Stomach (tissue), 8 donors: ENCODE measurements at regions not wholly inside any gene's neighbourhood (a gene's known extent, or its start where the extent isn't known, plus 50 kb on each side); places are given as distances from the start of the nearest gene placed in this dataset.

Experiments
- DNase-seq, 2 donors: peaks; one replicate each; pipeline versions ENCODE4 v3.0.0 to v3.0.0-alpha.2; 2013 to 2019
- H3K27ac ChIP-seq, 5 donors: fragments of 200-600 bp in 4 of 5; sonication (generic) in 4 of 5; one replicate each; pipeline ENCODE4 v1.5.1; 2013 to 2019; ENCODE audit warnings: mild to moderate bottlenecking in 1 of 5, moderate library complexity in 1 of 5
- H3K27me3 ChIP-seq, 3 donors: fragments of 200-600 bp; sonication (generic); one replicate each; pipeline ENCODE4 v1.5.1; 2017 to 2019; ENCODE audit warnings: mixed run types in 1 of 3
- H3K36me3 ChIP-seq, 4 donors: fragments of 200-600 bp; sonication (generic); 1 replicate in 3 of 4; 2 replicates in 1 of 4; pipeline ENCODE4 v1.5.1; 2016 to 2019
- H3K4me1 ChIP-seq, 4 donors: fragments of 200-600 bp; sonication (generic); one replicate each; pipeline ENCODE4 v1.5.1; 2016 to 2019
- H3K4me3 ChIP-seq, 4 donors: fragments of 200-600 bp; sonication (generic) in 3 of 4; one replicate each; pipeline ENCODE4 v1.5.1; 2016 to 2019; ENCODE audit warnings: mild to moderate bottlenecking in 1 of 4
- H3K9me3 ChIP-seq, 4 donors: fragments of 200-600 bp; sonication (generic); one replicate each; pipeline ENCODE4 v1.5.1; 2016 to 2019
- EP300 ChIP-seq: sonication (generic); formaldehyde crosslinking; IDR thresholded peaks from one replicate; pipeline ENCODE4 v1.6.1; 2017; ENCODE audit warnings: antibody characterized with exemption
- POLR2A ChIP-seq, 4 donors: fragments of 450-650 bp; IDR thresholded peaks; one replicate each; pipeline ENCODE4 v1.6.1; 2016; ENCODE audit warnings: antibody characterized with exemption in 4 of 4, control low read depth in 2 of 4, mild to moderate bottlenecking in 1 of 4, moderate library complexity in 1 of 4
- POLR2AphosphoS5 ChIP-seq, 3 donors: sonication (generic); formaldehyde crosslinking; IDR thresholded peaks; one replicate each; pipeline ENCODE4 v1.6.1; 2016; ENCODE audit warnings: antibody characterized with exemption in 3 of 3
- WGBS, 5 donors: extraction: QIAGEN DNeasy Blood & Tissue Kit in 3 of 5; methylation state at CpG; one replicate each; pipeline versions ENCODE4 v1.1.5 to v1.1.7; 2013 to 2018; 5-methylcytosine and 5-hydroxymethylcytosine counted together
- intact Hi-C: fragments of 100-400 bp; cut with DNase I; formaldehyde crosslinking; loops from one replicate; pipeline ENCODE4 v1.15.1; 2023; ENCODE audit warnings: low total_unique reads
- TF ChIP-seq, protein P1 (sequence below), 7 experiments: fragments of 450-650 bp in 4 of 7; fragments of 200-600 bp in 3 of 7; sonication (generic) in 3 of 7; IDR thresholded peaks; one replicate each; pipeline ENCODE4 v1.5.1; 2016 to 2019; ENCODE audit warnings: antibody characterized with exemption in 7 of 7, control low read depth in 2 of 7, mild to moderate bottlenecking in 1 of 7
- donor health status: healthy with polysubstance abuse.
- donor health status: Bipolar disorder and iron deficiency.
- donor health status: healthy.

DNA sequence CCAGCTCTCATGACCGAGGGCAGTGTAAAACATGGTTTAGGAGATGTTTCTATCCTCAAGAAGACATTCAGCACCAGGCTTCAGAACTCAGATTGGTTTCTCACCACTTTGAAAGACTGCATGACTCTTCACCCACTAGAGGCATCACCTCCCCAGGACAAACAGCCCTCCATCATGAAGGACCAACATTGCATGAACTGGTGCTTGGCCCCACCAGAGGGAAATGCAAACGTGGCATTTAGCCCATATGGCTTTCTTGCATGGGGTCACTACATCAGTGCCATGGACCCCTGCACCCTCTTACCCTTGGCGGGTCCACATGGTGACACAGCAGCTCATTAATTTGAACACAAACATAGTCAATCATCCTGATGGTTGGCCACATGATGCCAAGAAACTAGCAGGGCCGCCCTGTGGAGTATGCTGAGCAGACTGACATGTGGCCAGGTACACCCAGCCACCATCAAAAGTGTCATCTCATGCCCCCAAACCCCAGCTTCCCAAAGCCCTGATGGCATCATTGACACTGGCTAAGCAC is 129.5 kb upstream of the FSTL4 start:
- Histone ChIP-seq H3K9me3 (no peaks in the 10 kb centered on the region), H3K36me3 (no peaks in the 10 kb centered on the region), H3K4me3 (no peak overlapping the region), H3K4me1 (no peaks in the 10 kb centered on the region), H3K27me3 (no peaks in the 10 kb centered on the region), H3K27ac (no peak overlapping the region)
- TF ChIP-seq POLR2AphosphoS5 (IDR thresholded peaks at IDR 0.05), result no peak
- TF ChIP-seq EP300, result no peak
- no peak for TF ChIP-seq POLR2A (IDR thresholded peaks at IDR 0.05)
- TF ChIP-seq, protein P1, sequence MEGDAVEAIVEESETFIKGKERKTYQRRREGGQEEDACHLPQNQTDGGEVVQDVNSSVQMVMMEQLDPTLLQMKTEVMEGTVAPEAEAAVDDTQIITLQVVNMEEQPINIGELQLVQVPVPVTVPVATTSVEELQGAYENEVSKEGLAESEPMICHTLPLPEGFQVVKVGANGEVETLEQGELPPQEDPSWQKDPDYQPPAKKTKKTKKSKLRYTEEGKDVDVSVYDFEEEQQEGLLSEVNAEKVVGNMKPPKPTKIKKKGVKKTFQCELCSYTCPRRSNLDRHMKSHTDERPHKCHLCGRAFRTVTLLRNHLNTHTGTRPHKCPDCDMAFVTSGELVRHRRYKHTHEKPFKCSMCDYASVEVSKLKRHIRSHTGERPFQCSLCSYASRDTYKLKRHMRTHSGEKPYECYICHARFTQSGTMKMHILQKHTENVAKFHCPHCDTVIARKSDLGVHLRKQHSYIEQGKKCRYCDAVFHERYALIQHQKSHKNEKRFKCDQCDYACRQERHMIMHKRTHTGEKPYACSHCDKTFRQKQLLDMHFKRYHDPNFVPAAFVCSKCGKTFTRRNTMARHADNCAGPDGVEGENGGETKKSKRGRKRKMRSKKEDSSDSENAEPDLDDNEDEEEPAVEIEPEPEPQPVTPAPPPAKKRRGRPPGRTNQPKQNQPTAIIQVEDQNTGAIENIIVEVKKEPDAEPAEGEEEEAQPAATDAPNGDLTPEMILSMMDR (IDR thresholded peaks at IDR 0.05), result no peak
- no peak for DNase-seq
- 63 to 76% (median 73%) methylated on average over 4 of the region's 4 CpGs for WGBS, 5 donors
- intact Hi-C loops, result no loop called here

DNA sequence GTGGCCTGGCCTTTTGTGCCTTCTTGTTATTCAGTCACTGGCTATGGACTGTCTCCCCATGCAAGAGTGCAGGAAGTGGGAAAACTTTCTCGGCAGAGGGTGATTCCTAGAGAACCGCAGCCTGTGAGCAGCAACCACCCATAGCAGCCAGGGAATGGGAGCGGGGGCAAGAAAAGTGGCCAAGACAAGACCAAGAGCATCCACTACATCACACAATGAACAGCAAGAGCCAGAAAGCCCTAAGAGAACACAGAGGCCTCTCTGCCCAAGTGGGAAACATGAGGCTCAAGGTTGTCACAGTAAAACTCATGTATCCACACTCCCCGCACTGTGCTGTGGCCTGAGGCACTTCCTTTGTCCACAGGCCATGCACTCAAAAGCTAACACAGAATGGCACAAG is 129.1 kb upstream of the FSTL4 start:
- DNase-seq, result no peak
- TF ChIP-seq POLR2AphosphoS5 (IDR thresholded peaks at IDR 0.05), result no peak
- no peaks in the 10 kb centered on the region for H3K36me3 ChIP-seq
- no peaks in the 10 kb centered on the region for H3K9me3 ChIP-seq
- intact Hi-C loops, result no loop called here
- H3K27me3 ChIP-seq, result no peaks in the 10 kb centered on the region
- WGBS, 5 donors, result 87 to 96% (median 92%) methylated on average over 4 of the region's 4 CpGs
- no peak overlapping the region for H3K27ac ChIP-seq
- H3K4me1 ChIP-seq, result no peaks in the 10 kb centered on the region
- no peak overlapping the region for H3K4me3 ChIP-seq

DNA sequence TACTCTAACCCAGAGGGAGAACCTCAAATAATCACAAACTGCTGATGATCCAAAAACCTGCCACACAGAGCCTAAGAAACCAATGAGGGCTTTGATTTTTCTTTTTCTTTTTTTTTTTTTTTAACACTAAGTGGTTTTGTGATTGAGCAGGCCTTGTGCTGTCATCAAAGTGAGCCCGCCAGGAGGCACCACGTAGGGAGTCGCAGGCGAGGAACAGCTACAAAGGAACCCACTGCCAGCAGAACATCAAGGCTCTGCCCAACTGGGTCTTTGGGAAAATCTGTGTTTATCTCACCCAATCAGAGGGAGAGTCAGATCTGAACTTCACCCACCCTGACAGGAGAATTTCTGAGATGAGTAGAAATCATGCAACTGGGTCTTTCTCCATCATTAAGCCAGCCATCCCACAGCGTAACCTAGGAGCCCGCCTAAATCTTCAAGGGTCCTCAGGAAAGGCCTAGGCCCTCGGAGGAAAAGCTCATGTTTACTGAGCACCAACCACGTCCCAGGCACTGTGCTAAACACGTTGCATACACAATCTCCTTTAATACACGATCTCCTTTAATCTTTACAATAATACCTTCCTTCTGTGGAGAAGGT is 126.9 kb upstream of the FSTL4 start:
- H3K4me3 ChIP-seq, result no peak overlapping the region
- no peaks in the 10 kb centered on the region for H3K36me3 ChIP-seq
- no peaks in the 10 kb centered on the region for H3K4me1 ChIP-seq
- TF ChIP-seq POLR2AphosphoS5 (IDR thresholded peaks at IDR 0.05) (no peak), POLR2A (IDR thresholded peaks at IDR 0.05) (no peak), EP300 (no peak)
- TF ChIP-seq, protein P1 (IDR thresholded peaks at IDR 0.05), result no peak
- no peaks in the 10 kb centered on the region for H3K9me3 ChIP-seq
- intact Hi-C loops, result no loop called here
- no peak for DNase-seq
- no peak overlapping the region for H3K27ac ChIP-seq
- WGBS, 5 donors, result 81 to 92% (median 84%) methylated on average over 10 of the region's 10 CpGs
- no peaks in the 10 kb centered on the region for H3K27me3 ChIP-seq

DNA sequence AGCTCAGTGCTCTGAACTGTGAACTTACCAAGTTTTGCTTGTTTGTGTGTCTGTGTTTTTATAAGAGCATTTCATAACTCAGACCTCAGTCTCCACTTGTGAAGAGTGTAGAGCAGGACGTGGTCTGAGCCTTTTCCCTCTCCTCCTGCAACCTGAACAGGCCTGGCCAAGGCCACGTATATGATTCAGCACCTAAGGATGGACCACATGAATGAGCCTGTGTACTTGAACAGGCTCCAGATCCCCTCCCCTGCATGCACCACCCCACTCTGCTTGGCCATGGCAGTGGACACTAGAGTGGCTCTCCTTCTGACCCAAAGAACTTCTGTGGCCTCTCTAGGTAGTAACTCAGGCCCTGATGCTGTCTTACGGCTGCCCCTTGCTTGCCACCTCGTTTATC is 125.9 kb upstream of the FSTL4 start:
- no peaks in the 10 kb centered on the region for H3K9me3 ChIP-seq
- intact Hi-C loops, result no loop called here
- TF ChIP-seq, protein P1 (IDR thresholded peaks at IDR 0.05), result no peak
- TF ChIP-seq EP300 (no peak), POLR2A (IDR thresholded peaks at IDR 0.05) (no peak), POLR2AphosphoS5 (IDR thresholded peaks at IDR 0.05) (no peak)
- 43 to 64% (median 61%) methylated on average over 4 of the region's 4 CpGs for WGBS, 5 donors
- H3K36me3 ChIP-seq, result no peaks in the 10 kb centered on the region
- H3K27ac ChIP-seq, result no peak overlapping the region
- no peaks in the 10 kb centered on the region for H3K4me1 ChIP-seq
- H3K27me3 ChIP-seq, result no peaks in the 10 kb centered on the region
- no peak for DNase-seq
- no peak overlapping the region for H3K4me3 ChIP-seq

DNA sequence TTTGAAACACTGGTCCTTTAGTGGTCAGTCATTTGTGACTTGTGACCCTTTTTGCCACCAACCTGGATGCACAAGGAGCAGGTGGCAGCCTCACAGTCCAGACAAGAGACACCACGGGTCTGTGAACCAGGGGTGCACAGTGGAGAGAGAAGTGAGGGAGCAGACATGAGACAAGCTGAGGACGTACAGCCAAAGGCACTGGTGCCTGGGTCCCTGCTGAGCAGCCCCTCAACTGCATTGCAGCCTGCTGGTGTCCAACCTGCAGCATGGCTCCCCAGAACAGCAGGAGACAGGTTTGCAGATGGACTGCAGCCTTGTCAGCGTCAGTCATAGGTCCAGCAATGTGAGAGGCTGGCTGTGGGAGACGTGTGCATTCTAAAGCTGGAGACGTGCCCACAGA is 124.2 kb upstream of the FSTL4 start:
- no peaks in the 10 kb centered on the region for H3K27me3 ChIP-seq
- no peak overlapping the region for H3K27ac ChIP-seq
- 61 to 80% (median 71%) methylated on average over 5 of the region's 5 CpGs for WGBS, 5 donors
- H3K9me3 ChIP-seq, result no peaks in the 10 kb centered on the region
- no peak for DNase-seq
- H3K36me3 ChIP-seq, result no peaks in the 10 kb centered on the region
- H3K4me3 ChIP-seq, result no peak overlapping the region
- intact Hi-C loops, result no loop called here
- TF ChIP-seq POLR2AphosphoS5 (IDR thresholded peaks at IDR 0.05), result no peak
- no peak for TF ChIP-seq POLR2A (IDR thresholded peaks at IDR 0.05)
- TF ChIP-seq EP300, result no peak
- TF ChIP-seq, protein P1 (IDR thresholded peaks at IDR 0.05), result no peak
- no peaks in the 10 kb centered on the region for H3K4me1 ChIP-seq
